SJSA1 (cell line): ENCODE measurements at regions not wholly inside any gene's neighbourhood (a gene's known extent, or its start where the extent isn't known, plus 50 kb on each side); places are given as distances from the start of the nearest gene placed in this dataset.
"Not testable (repeated sequence)": the region's sequence is repeated elsewhere in the genome, so short reads cannot be mapped to it uniquely, and the experiment has no call there.

Experiments
- DNase-seq, 2 experiments: peaks; one replicate each; pipeline ENCODE4 v3.0.0-alpha.2; 2015 to 2020; ENCODE audit warnings: low spot score in 2 of 2, low read depth in 1 of 2
- H3K27ac ChIP-seq: fragments of 250-450 bp; sonication (Bioruptor Pico); 2 replicates; pipeline ENCODE4 v1.5.1; 2020; ENCODE audit warnings: mild to moderate bottlenecking, moderate library complexity
- H3K27me3 ChIP-seq: fragments of 250-450 bp; sonication (Bioruptor Pico); replicated peaks from 2 replicates; pipeline ENCODE4 v1.5.1; 2020; ENCODE audit warnings: mild to moderate bottlenecking, moderate library complexity
- H3K36me3 ChIP-seq: fragments of 250-450 bp; sonication (Bioruptor Pico); 2 replicates; pipeline ENCODE4 v1.5.1; 2020; ENCODE audit warnings: mild to moderate bottlenecking
- H3K4me1 ChIP-seq: fragments of 250-450 bp; sonication (Bioruptor Pico); replicated peaks from 2 replicates; pipeline ENCODE4 v1.6.1; 2021; ENCODE audit warnings: mild to moderate bottlenecking
- H3K4me3 ChIP-seq: fragments of 250-450 bp; sonication (Bioruptor Pico); 2 replicates; pipeline ENCODE4 v1.5.1; 2020; ENCODE audit warnings: mild to moderate bottlenecking
- H3K9me3 ChIP-seq: fragments of 250-450 bp; sonication (Bioruptor Pico); replicated peaks from 2 replicates; pipeline ENCODE4 v1.5.1; 2020; ENCODE audit warnings: mild to moderate bottlenecking

- no peaks in the 10 kb centered on the region for H3K4me1 ChIP-seq
- no peaks in the 10 kb centered on the region for H3K9me3 ChIP-seq
- no peak for DNase-seq
- H3K27ac ChIP-seq: no peak overlapping the region
- H3K36me3 ChIP-seq: no peaks in the 10 kb centered on the region
- H3K4me3 ChIP-seq: no peak overlapping the region
- no peaks in the 10 kb centered on the region for H3K27me3 ChIP-seq
Measured at GRCh38 chr3:82122554-82123345, 361.3 kb upstream of the GBE1 start.

GRCh38 chr3:82114589-82114988 is 353.1 kb upstream of the GBE1 start:
- H3K4me3 ChIP-seq: no peak overlapping the region
- H3K27ac ChIP-seq: no peak overlapping the region
- no peaks in the 10 kb centered on the region for H3K36me3 ChIP-seq
- H3K27me3 ChIP-seq: no peaks in the 10 kb centered on the region
- DNase-seq: no peak
- H3K9me3 ChIP-seq: no peaks in the 10 kb centered on the region
- no peaks in the 10 kb centered on the region for H3K4me1 ChIP-seq

- H3K4me1 ChIP-seq, H3K4me3 ChIP-seq, DNase-seq: not testable (repeated sequence)
Measured at GRCh38 chr3:82110721-82111120, 349.3 kb upstream of the GBE1 start.

GRCh38 chr3:82103241-82103640 is 341.8 kb upstream of the GBE1 start:
- Histone ChIP-seq H3K27me3 (no peaks in the 10 kb centered on the region), H3K36me3 (no peaks in the 10 kb centered on the region), H3K27ac (no peak overlapping the region), H3K4me3 (no peak overlapping the region), H3K9me3 (no peaks in the 10 kb centered on the region), H3K4me1 (no peaks in the 10 kb centered on the region)
- DNase-seq: no peak

More at GRCh38 chr3:82110721-82111120, 349.3 kb upstream of the GBE1 start:
- H3K9me3 ChIP-seq, H3K27ac ChIP-seq, H3K27me3 ChIP-seq, H3K36me3 ChIP-seq: not testable (repeated sequence)

GRCh38 chr3:82100378-82100777 is 338.9 kb upstream of the GBE1 start:
- Histone ChIP-seq H3K4me3 (no peak overlapping the region), H3K36me3 (no peaks in the 10 kb centered on the region), H3K9me3 (no peaks in the 10 kb centered on the region), H3K27me3 (no peaks in the 10 kb centered on the region), H3K27ac (no peak overlapping the region), H3K4me1 (no peaks in the 10 kb centered on the region)
- no peak for DNase-seq

- Histone ChIP-seq H3K4me1 (no peaks in the 10 kb centered on the region), H3K27ac (no peak overlapping the region), H3K4me3 (no peak overlapping the region), H3K36me3 (no peaks in the 10 kb centered on the region), H3K27me3 (no peaks in the 10 kb centered on the region), H3K9me3 (no peaks in the 10 kb centered on the region)
- DNase-seq: no peak
Measured at GRCh38 chr3:82093641-82094040, 332.2 kb upstream of the GBE1 start.

GRCh38 chr3:82088749-82089148 is 327.3 kb upstream of the GBE1 start:
- Histone ChIP-seq H3K27ac (no peak overlapping the region), H3K4me3 (no peak overlapping the region), H3K36me3 (no peaks in the 10 kb centered on the region), H3K4me1 (no peaks in the 10 kb centered on the region), H3K27me3 (no peaks in the 10 kb centered on the region), H3K9me3 (no peaks in the 10 kb centered on the region)
- DNase-seq: no peak

- H3K27me3 ChIP-seq: no peaks in the 10 kb centered on the region
- no peak for DNase-seq
- H3K27ac ChIP-seq: no peak overlapping the region
- no peak overlapping the region for H3K4me3 ChIP-seq
- no peaks in the 10 kb centered on the region for H3K4me1 ChIP-seq
- no peaks in the 10 kb centered on the region for H3K36me3 ChIP-seq
- no peaks in the 10 kb centered on the region for H3K9me3 ChIP-seq
Measured at GRCh38 chr3:82087958-82088357, 326.5 kb upstream of the GBE1 start.

GRCh38 chr3:82085851-82086475 is 324.5 kb upstream of the GBE1 start:
- no peaks in the 10 kb centered on the region for H3K4me1 ChIP-seq
- no peak overlapping the region for H3K4me3 ChIP-seq
- H3K9me3 ChIP-seq: no peaks in the 10 kb centered on the region
- H3K27ac ChIP-seq: no peak overlapping the region
- no peak for DNase-seq
- no peaks in the 10 kb centered on the region for H3K27me3 ChIP-seq
- no peaks in the 10 kb centered on the region for H3K36me3 ChIP-seq

GRCh38 chr3:82085356-82085755 is 323.9 kb upstream of the GBE1 start:
- H3K4me1 ChIP-seq: no peaks in the 10 kb centered on the region
- H3K9me3 ChIP-seq: no peaks in the 10 kb centered on the region
- H3K27me3 ChIP-seq: no peaks in the 10 kb centered on the region
- no peak for DNase-seq
- no peak overlapping the region for H3K27ac ChIP-seq
- H3K4me3 ChIP-seq: no peak overlapping the region
- H3K36me3 ChIP-seq: no peaks in the 10 kb centered on the region

GRCh38 chr3:82084824-82085223 is 323.4 kb upstream of the GBE1 start:
- Histone ChIP-seq H3K4me1 (no peaks in the 10 kb centered on the region), H3K36me3 (no peaks in the 10 kb centered on the region), H3K9me3 (no peaks in the 10 kb centered on the region), H3K27me3 (no peaks in the 10 kb centered on the region), H3K4me3 (no peak overlapping the region), H3K27ac (no peak overlapping the region)
- no peak for DNase-seq

- Histone ChIP-seq H3K36me3 (no peaks in the 10 kb centered on the region), H3K4me1 (no peaks in the 10 kb centered on the region), H3K27me3 (no peaks in the 10 kb centered on the region), H3K4me3 (no peak overlapping the region), H3K9me3 (no peaks in the 10 kb centered on the region), H3K27ac (no peak overlapping the region)
- DNase-seq: no peak
Measured at GRCh38 chr3:82082796-82083195, 321.4 kb upstream of the GBE1 start.

GRCh38 chr3:82081351-82081750 is 319.9 kb upstream of the GBE1 start:
- Histone ChIP-seq H3K9me3 (no peaks in the 10 kb centered on the region), H3K4me3 (no peak overlapping the region), H3K36me3 (no peaks in the 10 kb centered on the region), H3K27me3 (no peaks in the 10 kb centered on the region), H3K27ac (no peak overlapping the region), H3K4me1 (no peaks in the 10 kb centered on the region)
- no peak for DNase-seq

- Histone ChIP-seq H3K27ac (no peak overlapping the region), H3K36me3 (no peaks in the 10 kb centered on the region), H3K9me3 (no peaks in the 10 kb centered on the region), H3K4me3 (no peak overlapping the region), H3K4me1 (no peaks in the 10 kb centered on the region), H3K27me3 (no peaks in the 10 kb centered on the region)
- no peak for DNase-seq
Measured at GRCh38 chr3:82080792-82081191, 319.3 kb upstream of the GBE1 start.
